ENCODE measurements at regions not wholly inside any gene's neighbourhood (a gene's known extent, or its start where the extent isn't known, plus 50 kb on each side); places are given as distances from the start of the nearest gene placed in this dataset.

DNA sequence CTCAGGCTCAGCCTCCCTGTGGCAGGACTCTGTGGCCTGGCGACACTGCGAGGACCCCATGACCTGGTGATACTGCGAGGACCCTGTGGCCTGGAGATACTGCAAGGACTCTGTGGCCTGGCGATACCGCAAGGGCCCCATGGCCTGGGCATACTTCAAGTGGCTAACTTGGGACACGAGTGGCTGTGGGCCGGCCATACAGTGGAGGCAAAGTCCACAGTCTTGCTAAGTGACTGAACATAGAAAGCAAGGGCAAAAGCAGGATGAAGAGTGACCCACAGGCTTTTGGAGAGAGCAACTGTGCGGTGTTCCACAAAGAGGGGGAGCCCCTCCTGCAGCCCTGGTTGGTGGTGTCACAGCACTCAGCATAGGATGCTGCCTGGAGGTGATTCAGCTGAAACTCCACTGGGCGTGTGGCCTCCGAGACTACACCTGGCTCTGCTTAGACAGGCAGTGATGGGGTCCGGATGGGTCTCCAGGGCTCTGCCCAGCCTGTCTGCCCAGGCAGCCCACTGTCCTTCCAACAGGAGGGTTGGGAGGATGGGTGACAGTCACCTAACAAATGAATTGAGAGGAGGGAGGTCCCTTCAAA, 691.0 kb upstream of the HS6ST1 start:
- ATAC-seq (ENCODE audit: poor library complexity) (no peak), DNase-seq (no peak)
- Mint-ChIP-seq H3K36me3 (ENCODE audit: low read depth) (no peaks in the 10 kb centered on the region), H3K9me3 (no peaks in the 10 kb centered on the region), H3K4me1 (ENCODE audit: low read depth) (no peaks in the 10 kb centered on the region), H3K27me3 (no peaks in the 10 kb centered on the region), H3K27ac (no peak overlapping the region), H3K4me3 (no peak overlapping the region)
- Histone ChIP-seq H3K27ac (ENCODE audit: low read depth in 1 of 2, low read length in 2 of 2) (no peak overlapping the region), H3K4me3 (ENCODE audit: low read length) (no peak overlapping the region), H3K9me3 (ENCODE audit: control insufficient read depth in 1 of 2, insufficient read depth in 1 of 2, low read length in 2 of 2) (peaks cover 0 to 29% of the 10 kb centered on the region in 2 experiments), H3K4me1 (ENCODE audit: insufficient read depth, low read length) (no peaks in the 10 kb centered on the region), H3K27me3 (ENCODE audit: control insufficient read depth in 1 of 2, insufficient read depth in 2 of 2, low read length in 2 of 2) (no peaks in the 10 kb centered on the region), H3K36me3 (ENCODE audit: insufficient read depth, low read length) (no peaks in the 10 kb centered on the region)
- ChIA-PET POLR2A (no interaction called here), CTCF (no interaction called here)
- TF ChIP-seq, protein P1, sequence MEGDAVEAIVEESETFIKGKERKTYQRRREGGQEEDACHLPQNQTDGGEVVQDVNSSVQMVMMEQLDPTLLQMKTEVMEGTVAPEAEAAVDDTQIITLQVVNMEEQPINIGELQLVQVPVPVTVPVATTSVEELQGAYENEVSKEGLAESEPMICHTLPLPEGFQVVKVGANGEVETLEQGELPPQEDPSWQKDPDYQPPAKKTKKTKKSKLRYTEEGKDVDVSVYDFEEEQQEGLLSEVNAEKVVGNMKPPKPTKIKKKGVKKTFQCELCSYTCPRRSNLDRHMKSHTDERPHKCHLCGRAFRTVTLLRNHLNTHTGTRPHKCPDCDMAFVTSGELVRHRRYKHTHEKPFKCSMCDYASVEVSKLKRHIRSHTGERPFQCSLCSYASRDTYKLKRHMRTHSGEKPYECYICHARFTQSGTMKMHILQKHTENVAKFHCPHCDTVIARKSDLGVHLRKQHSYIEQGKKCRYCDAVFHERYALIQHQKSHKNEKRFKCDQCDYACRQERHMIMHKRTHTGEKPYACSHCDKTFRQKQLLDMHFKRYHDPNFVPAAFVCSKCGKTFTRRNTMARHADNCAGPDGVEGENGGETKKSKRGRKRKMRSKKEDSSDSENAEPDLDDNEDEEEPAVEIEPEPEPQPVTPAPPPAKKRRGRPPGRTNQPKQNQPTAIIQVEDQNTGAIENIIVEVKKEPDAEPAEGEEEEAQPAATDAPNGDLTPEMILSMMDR (IDR thresholded peaks at IDR 0.05) = no peak
- intact Hi-C loops (cut with DNase I, micrococcal nuclease) = no loop called here

DNA sequence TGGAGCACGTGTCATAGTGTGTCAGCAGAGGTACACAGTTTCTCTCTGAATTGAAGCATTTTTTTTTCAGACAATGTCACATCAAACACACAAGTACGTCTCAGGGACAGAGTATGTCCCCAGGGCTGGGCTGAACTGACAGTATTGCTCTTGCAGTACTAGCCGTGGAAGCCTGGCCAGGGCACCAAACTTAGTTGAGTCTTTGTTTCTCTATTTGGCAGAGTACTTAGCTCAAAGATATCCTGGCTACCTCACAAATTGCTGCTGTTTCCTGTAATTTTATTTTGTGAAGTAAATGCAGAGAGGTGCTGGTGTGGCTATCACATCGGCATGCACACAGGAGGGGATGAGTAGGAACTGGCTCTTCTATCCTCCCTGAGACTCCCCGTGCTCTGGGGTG, 691.6 kb upstream of the HS6ST1 start:
- Mint-ChIP-seq H3K4me1 (ENCODE audit: low read depth) (no peaks in the 10 kb centered on the region), H3K27ac (no peak overlapping the region), H3K36me3 (ENCODE audit: low read depth) (no peaks in the 10 kb centered on the region), H3K27me3 (no peaks in the 10 kb centered on the region), H3K4me3 (no peak overlapping the region), H3K9me3 (no peaks in the 10 kb centered on the region)
- Histone ChIP-seq H3K27me3 (ENCODE audit: control insufficient read depth in 1 of 2, insufficient read depth in 2 of 2, low read length in 2 of 2) (no peaks in the 10 kb centered on the region), H3K36me3 (ENCODE audit: insufficient read depth, low read length) (no peaks in the 10 kb centered on the region), H3K4me3 (ENCODE audit: low read length) (no peak overlapping the region), H3K4me1 (ENCODE audit: insufficient read depth, low read length) (no peaks in the 10 kb centered on the region), H3K27ac (ENCODE audit: low read depth in 1 of 2, low read length in 2 of 2) (no peak overlapping the region), H3K9me3 (ENCODE audit: control insufficient read depth in 1 of 2, insufficient read depth in 1 of 2, low read length in 2 of 2) (peaks cover 0 to 26% of the 10 kb centered on the region in 2 experiments)
- ChIA-PET CTCF (no interaction called here), POLR2A (no interaction called here)
- intact Hi-C loops (cut with DNase I, micrococcal nuclease) = no loop called here
- ATAC-seq (ENCODE audit: poor library complexity) (no peak), DNase-seq (no peak)
- TF ChIP-seq, protein P1 (IDR thresholded peaks at IDR 0.05) = no peak

DNA sequence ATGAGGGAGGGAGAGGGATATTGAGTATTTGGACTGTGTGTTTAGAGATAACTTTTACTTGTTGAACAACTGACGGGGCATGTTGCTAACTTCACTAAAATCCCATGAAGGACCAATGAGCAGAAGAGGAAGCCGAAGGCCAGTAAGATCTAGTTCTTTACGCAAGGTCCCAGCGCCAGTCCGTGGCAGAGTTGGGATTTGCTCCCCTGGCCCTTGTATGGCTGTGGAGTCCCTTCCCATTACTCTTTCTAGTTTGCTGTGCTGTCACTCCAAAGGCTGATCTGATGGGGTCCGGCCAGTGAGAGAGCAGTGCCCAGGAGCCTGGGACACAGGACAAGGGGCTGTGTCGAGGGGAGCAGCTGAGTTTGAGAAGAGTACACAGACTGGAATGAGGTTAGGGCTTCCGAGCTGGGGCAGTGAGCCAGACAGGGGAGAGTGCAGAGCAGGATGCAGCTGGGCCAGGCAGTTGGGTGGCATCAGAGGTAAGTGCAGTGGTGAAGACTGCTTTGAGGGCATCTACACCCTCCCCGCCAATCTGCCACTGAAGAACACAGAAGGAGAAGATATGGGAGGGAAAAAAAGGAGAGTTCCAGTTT, 692.9 kb upstream of the HS6ST1 start:
- Histone ChIP-seq H3K27ac (ENCODE audit: low read depth in 1 of 2, low read length in 2 of 2) (no peak overlapping the region), H3K36me3 (ENCODE audit: insufficient read depth, low read length) (no peaks in the 10 kb centered on the region), H3K4me1 (ENCODE audit: insufficient read depth, low read length) (no peaks in the 10 kb centered on the region), H3K27me3 (ENCODE audit: control insufficient read depth in 1 of 2, insufficient read depth in 2 of 2, low read length in 2 of 2) (no peaks in the 10 kb centered on the region), H3K4me3 (ENCODE audit: low read length) (no peak overlapping the region), H3K9me3 (ENCODE audit: control insufficient read depth in 1 of 2, insufficient read depth in 1 of 2, low read length in 2 of 2) (peaks cover 0 to 26% of the 10 kb centered on the region in 2 experiments)
- Mint-ChIP-seq H3K4me3 (no peak overlapping the region), H3K4me1 (ENCODE audit: low read depth) (no peaks in the 10 kb centered on the region), H3K9me3 (no peaks in the 10 kb centered on the region), H3K27me3 (peaks cover 4% of the 10 kb centered on the region), H3K36me3 (ENCODE audit: low read depth) (no peaks in the 10 kb centered on the region), H3K27ac (no peak overlapping the region)
- ATAC-seq (ENCODE audit: poor library complexity) = no peak
- POLR2A ChIA-PET = no interaction called here
- CTCF ChIA-PET = no interaction called here
- DNase-seq = no peak
- intact Hi-C loops (cut with DNase I, micrococcal nuclease) = no loop called here
- TF ChIP-seq, protein P1 (IDR thresholded peaks at IDR 0.05) = no peak

All from CD4-positive, alpha-beta T cell (primary cell).